ENCODE measurements at regions not wholly inside any gene's neighbourhood (a gene's known extent, or its start where the extent isn't known, plus 50 kb on each side); places are given as distances from the start of the nearest gene placed in this dataset.
"Not testable (repeated sequence)": the region's sequence is repeated elsewhere in the genome, so short reads cannot be mapped to it uniquely, and the experiment has no call there.

DNA sequence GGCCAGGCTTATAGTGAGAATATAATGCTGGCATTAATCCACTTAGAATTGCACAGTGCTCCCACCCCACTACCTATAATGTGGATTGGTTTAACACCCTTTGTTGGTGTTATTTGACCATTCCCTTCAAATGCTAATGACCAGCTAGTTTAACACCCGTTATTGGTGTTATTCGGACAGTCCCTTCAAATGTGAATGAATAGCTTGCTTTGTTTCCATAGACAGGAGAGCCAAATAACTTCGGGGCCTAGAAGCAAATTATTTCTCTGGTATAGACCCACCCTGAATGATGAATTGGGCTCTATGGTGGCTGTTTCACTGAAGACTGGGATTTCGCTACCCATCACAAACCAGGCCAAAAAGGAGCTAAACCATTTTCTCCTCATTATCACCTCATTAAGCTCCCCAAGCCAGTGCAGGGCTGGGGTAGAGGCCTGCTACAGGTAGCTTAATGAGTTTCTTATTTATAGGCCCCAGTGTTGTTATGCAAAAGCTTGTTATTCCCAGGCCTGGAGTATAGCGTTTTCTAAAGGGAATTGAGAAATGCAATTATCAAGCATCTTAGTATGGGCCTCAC, 494.1 kb upstream of the DPH6 start:
- Histone ChIP-seq H3K27me3 (ENCODE audit: control insufficient read depth in 2 of 2, insufficient read depth in 1 of 2, low read length in 1 of 2) (no peaks in the 10 kb centered on the region), H3K4me3 (ENCODE audit: low read length in 2 of 2) (no peak overlapping the region), H3K4me1 (ENCODE audit: control insufficient read depth in 2 of 2, insufficient read depth in 2 of 2, low read length in 2 of 2) (no peaks in the 10 kb centered on the region), H3K9me3 (ENCODE audit: control insufficient read depth in 2 of 2, insufficient read depth in 1 of 2, low read length in 1 of 2) (no peaks in the 10 kb centered on the region), H3K36me3 (ENCODE audit: control insufficient read depth in 2 of 2, insufficient read depth in 2 of 2, low read length in 1 of 2) (no peaks in the 10 kb centered on the region), H3K27ac (ENCODE audit: low read depth in 1 of 2, low read length in 1 of 2) (no peak overlapping the region)
- DNase-seq (ENCODE audit: low read depth in 6 of 9, low spot score in 9 of 9), result no peak
- WGBS, result 76% methylated on average over 5 of the region's 5 CpGs

- H3K4me1 ChIP-seq (ENCODE audit: control insufficient read depth in 2 of 2, insufficient read depth in 2 of 2, low read length in 2 of 2); H3K27ac ChIP-seq (ENCODE audit: low read depth in 1 of 2, low read length in 1 of 2); H3K36me3 ChIP-seq (ENCODE audit: control insufficient read depth in 2 of 2, insufficient read depth in 2 of 2, low read length in 1 of 2); H3K4me3 ChIP-seq (ENCODE audit: low read length in 2 of 2); H3K27me3 ChIP-seq (ENCODE audit: control insufficient read depth in 2 of 2, insufficient read depth in 1 of 2, low read length in 1 of 2); DNase-seq (ENCODE audit: low read depth in 6 of 9, low spot score in 9 of 9); H3K9me3 ChIP-seq (ENCODE audit: control insufficient read depth in 2 of 2, insufficient read depth in 1 of 2, low read length in 1 of 2): not testable (repeated sequence)
- 95% methylated on average over 36 of the region's 36 CpGs for WGBS
These were observed 501.2 kb upstream of the DPH6 start for GRCh38 chr15:36047018-36047716.

GRCh38 chr15:36050899-36051298, 504.9 kb upstream of the DPH6 start:
- WGBS, result 83% methylated on average over 1 of the region's 1 CpG

GRCh38 chr15:36052641-36053040, 506.7 kb upstream of the DPH6 start:
- not testable (repeated sequence) for H3K9me3 ChIP-seq (ENCODE audit: control insufficient read depth in 2 of 2, insufficient read depth in 1 of 2, low read length in 1 of 2); DNase-seq (ENCODE audit: low read depth in 6 of 9, low spot score in 9 of 9); H3K4me1 ChIP-seq (ENCODE audit: control insufficient read depth in 2 of 2, insufficient read depth in 2 of 2, low read length in 2 of 2); H3K27me3 ChIP-seq (ENCODE audit: control insufficient read depth in 2 of 2, insufficient read depth in 1 of 2, low read length in 1 of 2); H3K36me3 ChIP-seq (ENCODE audit: control insufficient read depth in 2 of 2, insufficient read depth in 2 of 2, low read length in 1 of 2); H3K27ac ChIP-seq (ENCODE audit: low read depth in 1 of 2, low read length in 1 of 2); H3K4me3 ChIP-seq (ENCODE audit: low read length in 2 of 2)
- WGBS, result 25% methylated on average over 1 of the region's 1 CpG

More at GRCh38 chr15:36050899-36051298, 504.9 kb upstream of the DPH6 start:
- Histone ChIP-seq H3K4me1 (ENCODE audit: control insufficient read depth in 2 of 2, insufficient read depth in 2 of 2, low read length in 2 of 2) (no peaks in the 10 kb centered on the region), H3K9me3 (ENCODE audit: control insufficient read depth in 2 of 2, insufficient read depth in 1 of 2, low read length in 1 of 2) (no peaks in the 10 kb centered on the region), H3K36me3 (ENCODE audit: control insufficient read depth in 2 of 2, insufficient read depth in 2 of 2, low read length in 1 of 2) (no peaks in the 10 kb centered on the region), H3K27me3 (ENCODE audit: control insufficient read depth in 2 of 2, insufficient read depth in 1 of 2, low read length in 1 of 2) (no peaks in the 10 kb centered on the region), H3K4me3 (ENCODE audit: low read length in 2 of 2) (no peak overlapping the region), H3K27ac (ENCODE audit: low read depth in 1 of 2, low read length in 1 of 2) (no peak overlapping the region)
- DNase-seq (ENCODE audit: low read depth in 6 of 9, low spot score in 9 of 9), result no peak

DNA sequence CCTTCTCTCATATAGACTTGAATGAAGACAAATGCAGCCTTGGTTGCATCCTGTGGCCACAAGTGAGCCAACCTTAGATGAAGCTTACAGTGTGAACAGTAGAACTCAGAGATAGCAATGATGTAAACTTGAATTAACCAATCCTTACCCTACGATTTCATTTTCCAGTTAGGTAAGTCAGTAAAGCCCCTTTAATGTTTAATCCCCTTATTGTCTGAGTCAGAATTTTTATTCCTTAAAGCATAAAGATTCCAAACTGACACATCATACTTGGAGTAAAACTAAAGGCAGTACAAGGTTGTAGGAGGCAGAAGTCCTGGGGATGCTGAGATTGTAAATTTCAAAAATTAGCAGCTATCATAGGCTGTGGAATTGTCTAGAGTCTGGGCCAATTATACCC, 507.8 kb upstream of the DPH6 start:
- 89% methylated on average over 1 of the region's 1 CpG for WGBS
- no peaks in the 10 kb centered on the region for H3K4me1 ChIP-seq (ENCODE audit: control insufficient read depth in 2 of 2, insufficient read depth in 2 of 2, low read length in 2 of 2)
- no peaks in the 10 kb centered on the region for H3K27me3 ChIP-seq (ENCODE audit: control insufficient read depth in 2 of 2, insufficient read depth in 1 of 2, low read length in 1 of 2)
- H3K4me3 ChIP-seq (ENCODE audit: low read length in 2 of 2), result no peak overlapping the region
- H3K27ac ChIP-seq (ENCODE audit: low read depth in 1 of 2, low read length in 1 of 2), result no peak overlapping the region
- no peak for DNase-seq (ENCODE audit: low read depth in 6 of 9, low spot score in 9 of 9)
- no peaks in the 10 kb centered on the region for H3K9me3 ChIP-seq (ENCODE audit: control insufficient read depth in 2 of 2, insufficient read depth in 1 of 2, low read length in 1 of 2)
- no peaks in the 10 kb centered on the region for H3K36me3 ChIP-seq (ENCODE audit: control insufficient read depth in 2 of 2, insufficient read depth in 2 of 2, low read length in 1 of 2)

- no peaks in the 10 kb centered on the region for H3K9me3 ChIP-seq (ENCODE audit: control insufficient read depth in 2 of 2, insufficient read depth in 1 of 2, low read length in 1 of 2)
- no peak overlapping the region for H3K4me3 ChIP-seq (ENCODE audit: low read length in 2 of 2)
- 89% methylated on average over 3 of the region's 3 CpGs for WGBS
These were observed 513.6 kb upstream of the DPH6 start for GRCh38 chr15:36059596-36059995.

GRCh38 chr15:36062357-36062756, 516.4 kb upstream of the DPH6 start:
- Histone ChIP-seq H3K4me3 (ENCODE audit: low read length in 2 of 2) (no peak overlapping the region), H3K27me3 (ENCODE audit: control insufficient read depth in 2 of 2, insufficient read depth in 1 of 2, low read length in 1 of 2) (no peaks in the 10 kb centered on the region), H3K9me3 (ENCODE audit: control insufficient read depth in 2 of 2, insufficient read depth in 1 of 2, low read length in 1 of 2) (peaks cover 0 to 1% of the 10 kb centered on the region in 2 donors), H3K36me3 (ENCODE audit: control insufficient read depth in 2 of 2, insufficient read depth in 2 of 2, low read length in 1 of 2) (no peaks in the 10 kb centered on the region), H3K27ac (ENCODE audit: low read depth in 1 of 2, low read length in 1 of 2) (no peak overlapping the region), H3K4me1 (ENCODE audit: control insufficient read depth in 2 of 2, insufficient read depth in 2 of 2, low read length in 2 of 2) (no peaks in the 10 kb centered on the region)
- DNase-seq (ENCODE audit: low read depth in 6 of 9, low spot score in 9 of 9), result no peak
- WGBS, result 87% methylated on average over 4 of the region's 4 CpGs

More at GRCh38 chr15:36059596-36059995, 513.6 kb upstream of the DPH6 start:
- no peak overlapping the region for H3K27ac ChIP-seq (ENCODE audit: low read depth in 1 of 2, low read length in 1 of 2)
- H3K27me3 ChIP-seq (ENCODE audit: control insufficient read depth in 2 of 2, insufficient read depth in 1 of 2, low read length in 1 of 2), result no peaks in the 10 kb centered on the region
- H3K36me3 ChIP-seq (ENCODE audit: control insufficient read depth in 2 of 2, insufficient read depth in 2 of 2, low read length in 1 of 2), result no peaks in the 10 kb centered on the region
- DNase-seq (ENCODE audit: low read depth in 6 of 9, low spot score in 9 of 9), result no peak
- no peaks in the 10 kb centered on the region for H3K4me1 ChIP-seq (ENCODE audit: control insufficient read depth in 2 of 2, insufficient read depth in 2 of 2, low read length in 2 of 2)

- H3K4me1 ChIP-seq (ENCODE audit: control insufficient read depth in 2 of 2, insufficient read depth in 2 of 2, low read length in 2 of 2), result no peaks in the 10 kb centered on the region
- no peak overlapping the region for H3K4me3 ChIP-seq (ENCODE audit: low read length in 2 of 2)
- no peak overlapping the region for H3K27ac ChIP-seq (ENCODE audit: low read depth in 1 of 2, low read length in 1 of 2)
- no peaks in the 10 kb centered on the region for H3K27me3 ChIP-seq (ENCODE audit: control insufficient read depth in 2 of 2, insufficient read depth in 1 of 2, low read length in 1 of 2)
- no peak for DNase-seq (ENCODE audit: low read depth in 6 of 9, low spot score in 9 of 9)
- peaks cover 1 to 3% of the 10 kb centered on the region in 2 donors for H3K9me3 ChIP-seq (ENCODE audit: control insufficient read depth in 2 of 2, insufficient read depth in 1 of 2, low read length in 1 of 2)
- 98% methylated on average over 3 of the region's 3 CpGs for WGBS
- H3K36me3 ChIP-seq (ENCODE audit: control insufficient read depth in 2 of 2, insufficient read depth in 2 of 2, low read length in 1 of 2), result no peaks in the 10 kb centered on the region
These were observed 512.7 kb upstream of the CDIN1 start for GRCh38 chr15:36066757-36067156.

- WGBS, result 94% methylated on average over 21 of the region's 21 CpGs
- peaks cover 1 to 3% of the 10 kb centered on the region in 2 donors for H3K9me3 ChIP-seq (ENCODE audit: control insufficient read depth in 2 of 2, insufficient read depth in 1 of 2, low read length in 1 of 2)
- DNase-seq (ENCODE audit: low read depth in 6 of 9, low spot score in 9 of 9), result no peak
- H3K4me1 ChIP-seq (ENCODE audit: control insufficient read depth in 2 of 2, insufficient read depth in 2 of 2, low read length in 2 of 2), result no peaks in the 10 kb centered on the region
- no peaks in the 10 kb centered on the region for H3K27me3 ChIP-seq (ENCODE audit: control insufficient read depth in 2 of 2, insufficient read depth in 1 of 2, low read length in 1 of 2)
- H3K4me3 ChIP-seq (ENCODE audit: low read length in 2 of 2), result no peak overlapping the region
- H3K36me3 ChIP-seq (ENCODE audit: control insufficient read depth in 2 of 2, insufficient read depth in 2 of 2, low read length in 1 of 2), result no peaks in the 10 kb centered on the region
- H3K27ac ChIP-seq (ENCODE audit: low read depth in 1 of 2, low read length in 1 of 2), result no peak overlapping the region
These were observed 511.7 kb upstream of the CDIN1 start for GRCh38 chr15:36067483-36068274.
